ENCODE measurements at regions not wholly inside any gene's neighbourhood (a gene's known extent, or its start where the extent isn't known, plus 50 kb on each side); places are given as distances from the start of the nearest gene placed in this dataset.

DNA sequence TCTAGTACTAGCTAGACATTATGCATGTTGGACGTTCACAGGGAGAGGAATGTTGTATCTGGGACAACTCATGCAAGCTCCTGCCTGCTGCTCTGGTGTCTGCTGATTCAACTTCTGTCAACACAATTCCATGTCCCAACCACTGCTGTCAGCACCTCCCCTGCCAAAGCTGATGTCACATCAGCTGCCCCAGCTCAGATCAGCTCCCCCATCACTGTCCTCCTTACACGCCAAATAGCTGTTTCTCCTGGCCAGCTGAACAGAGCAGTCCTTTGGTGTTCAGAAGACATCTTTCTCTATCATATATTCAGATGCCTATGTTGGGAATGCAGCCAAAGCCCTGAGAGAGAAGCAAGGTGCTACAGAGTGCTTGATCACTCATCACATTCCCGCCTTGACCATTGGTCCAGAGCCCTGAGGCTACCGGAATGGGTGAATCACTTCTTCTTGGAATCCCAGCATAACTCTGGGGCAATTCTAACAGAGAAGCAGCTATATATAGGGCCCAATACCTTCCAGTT is 223.3 kb downstream of the SEC61B start:
- DNase-seq, result no peak

- DNase-seq, result no peak
Measured at GRCh38 chr9:99445920-99446319, 223.8 kb downstream of the SEC61B start.

DNA sequence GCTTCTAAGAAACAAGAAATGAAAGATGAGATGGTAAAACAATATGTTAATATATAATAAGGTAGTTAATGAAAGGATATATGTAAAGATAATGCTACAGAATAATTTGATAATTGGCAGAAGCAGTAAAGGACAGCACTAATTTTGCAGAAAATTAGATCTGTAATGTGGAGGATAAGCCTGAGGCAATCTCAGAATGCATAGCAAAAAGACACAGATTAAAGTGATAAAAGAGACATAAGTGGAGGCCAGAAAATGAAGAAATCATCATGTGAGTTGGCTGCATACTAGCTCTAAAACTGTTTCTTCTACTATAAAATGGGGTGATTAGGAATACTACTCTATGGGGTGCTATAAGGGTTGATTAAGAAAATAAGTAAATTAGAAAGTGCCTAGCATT is 225.9 kb downstream of the SEC61B start:
- DNase-seq, result no peak

GRCh38 chr9:99449726-99450125 is 227.6 kb downstream of the SEC61B start:
- no peak for DNase-seq

DNA sequence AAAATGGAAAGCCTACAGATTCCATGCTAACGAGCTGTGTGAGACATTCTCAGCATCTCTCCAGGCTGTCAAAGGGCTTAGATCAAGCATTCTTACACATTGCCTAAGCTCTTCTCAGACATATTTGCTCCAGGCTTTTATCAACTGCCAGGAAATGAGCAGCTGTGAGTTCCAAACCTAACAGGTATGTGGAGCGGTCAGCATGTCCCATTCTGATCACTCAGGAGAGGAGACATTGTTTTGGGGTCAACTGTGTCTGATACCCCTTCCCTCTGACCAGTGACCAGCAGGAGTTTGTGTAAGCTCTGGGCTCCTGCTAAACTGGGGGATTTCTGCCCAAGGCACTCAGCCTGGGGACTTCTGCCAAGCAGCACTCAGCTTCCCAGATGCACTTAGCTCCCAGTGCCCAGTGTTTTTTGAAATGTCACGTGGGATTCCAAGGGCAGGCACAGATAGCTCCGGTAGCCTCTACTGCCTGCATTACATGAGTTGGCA is 229.1 kb downstream of the SEC61B start:
- no peak for DNase-seq

- no peak for DNase-seq
Measured at GRCh38 chr9:99457406-99457805, 235.3 kb downstream of the SEC61B start.

GRCh38 chr9:99457981-99458380 is 235.9 kb downstream of the SEC61B start:
- no peak for DNase-seq

DNA sequence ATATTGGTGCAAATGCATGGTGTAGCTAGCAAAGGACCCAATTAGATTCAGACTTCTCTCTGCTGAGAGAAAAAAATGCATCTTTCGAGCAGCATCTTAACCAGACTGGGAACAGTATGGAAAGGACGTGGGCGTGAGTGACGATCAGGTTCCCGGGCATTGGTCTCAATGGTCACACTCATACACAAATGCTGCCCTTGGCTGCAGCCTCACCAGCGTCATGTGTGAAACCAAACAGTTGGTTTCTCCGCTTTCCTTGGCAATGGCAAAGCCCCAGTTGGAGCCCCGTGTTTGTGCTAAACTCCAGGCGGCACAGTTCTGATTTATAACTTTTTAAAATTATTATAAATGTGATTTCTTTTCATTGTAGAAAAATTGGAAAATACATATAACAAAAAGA is 237.8 kb downstream of the SEC61B start:
- DNase-seq, result no peak

DNA sequence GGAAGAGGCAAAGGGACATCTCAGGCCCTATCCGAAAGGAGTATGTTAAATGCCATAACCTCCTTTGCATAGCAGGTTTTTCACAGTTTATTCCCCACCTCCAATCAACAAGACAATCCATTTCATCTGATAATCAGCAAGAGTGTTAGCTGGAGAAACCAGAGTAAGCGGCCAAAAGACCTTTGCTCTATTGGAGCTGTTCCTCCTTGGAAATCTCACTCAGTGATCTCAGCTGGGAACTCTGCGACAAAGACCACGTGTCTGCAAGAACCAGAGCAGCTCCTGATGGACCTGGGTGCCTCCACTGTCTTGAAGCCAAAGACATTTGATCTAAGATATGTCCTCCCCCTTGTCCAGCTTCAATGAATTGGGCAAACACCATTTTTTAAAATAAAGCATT is 241.0 kb downstream of the SEC61B start:
- no peak for DNase-seq

GRCh38 chr9:99464568-99464967 is 242.5 kb downstream of the SEC61B start:
- no peak for DNase-seq

GRCh38 chr9:99465231-99465907 is 243.3 kb downstream of the SEC61B start:
- no peak for DNase-seq

DNA sequence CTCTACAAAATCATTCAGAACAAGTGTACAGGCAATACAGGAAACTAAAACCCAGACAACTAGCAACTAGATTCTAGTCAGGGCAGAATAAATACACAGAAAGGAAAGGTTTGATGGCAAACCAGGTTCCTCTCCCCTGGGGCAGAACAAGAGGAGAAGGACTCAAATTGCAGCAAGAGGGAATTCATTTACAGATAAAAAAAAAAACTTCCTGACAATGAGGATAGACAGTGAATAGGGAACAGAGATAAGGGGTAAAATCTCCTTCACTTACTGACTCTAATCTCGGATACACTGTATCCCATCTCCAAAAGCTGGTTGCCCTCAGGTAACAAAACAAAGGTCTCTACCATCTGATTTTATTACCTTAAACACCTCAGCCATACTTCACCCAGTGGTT is 244.0 kb downstream of the SEC61B start:
- DNase-seq, result no peak

- no peak for DNase-seq
Measured at GRCh38 chr9:99466781-99467180, 244.7 kb downstream of the SEC61B start.

GRCh38 chr9:99471033-99471432 is 249.0 kb downstream of the SEC61B start:
- DNase-seq, result no peak

DNA sequence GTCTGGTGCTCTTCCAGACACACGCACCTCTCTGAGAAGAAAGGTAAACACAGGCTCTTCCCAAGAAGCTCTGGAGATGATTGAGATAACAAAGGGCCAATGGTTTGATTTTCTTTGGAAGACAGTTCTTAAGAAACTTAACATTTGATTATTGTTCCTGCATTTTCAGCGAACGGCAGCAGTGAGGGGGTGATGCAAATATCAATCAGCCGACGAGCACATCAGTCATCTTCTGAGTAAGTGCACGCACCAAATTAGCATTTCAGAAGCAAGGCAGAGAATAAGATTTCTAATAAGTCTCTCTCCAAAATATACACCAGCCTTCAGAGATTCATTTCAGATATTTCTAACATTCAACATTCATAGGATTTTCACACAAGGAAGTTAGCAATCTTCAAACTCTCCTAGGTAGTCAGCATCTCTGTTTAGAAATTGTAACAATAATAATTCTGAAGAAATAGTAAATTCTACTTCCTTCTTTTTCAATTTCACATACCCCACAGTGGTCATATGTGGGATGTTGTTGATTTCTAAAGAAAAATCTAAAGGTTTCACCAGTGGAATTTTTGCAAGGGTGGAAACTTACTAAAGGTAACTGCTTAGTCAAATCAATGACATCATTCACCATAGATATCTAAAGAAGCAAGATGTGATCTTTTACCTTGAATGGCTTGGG is 250.3 kb downstream of the SEC61B start:
- DNase-seq, result no peak

GRCh38 chr9:99472916-99473245 is 250.8 kb downstream of the SEC61B start:
- DNase-seq, result no peak

- DNase-seq, result no peak
Measured at GRCh38 chr9:99474186-99474585, 252.1 kb downstream of the SEC61B start.

- DNase-seq, result no peak
Measured at GRCh38 chr9:99475401-99476065, 253.5 kb downstream of the SEC61B start.

DNA sequence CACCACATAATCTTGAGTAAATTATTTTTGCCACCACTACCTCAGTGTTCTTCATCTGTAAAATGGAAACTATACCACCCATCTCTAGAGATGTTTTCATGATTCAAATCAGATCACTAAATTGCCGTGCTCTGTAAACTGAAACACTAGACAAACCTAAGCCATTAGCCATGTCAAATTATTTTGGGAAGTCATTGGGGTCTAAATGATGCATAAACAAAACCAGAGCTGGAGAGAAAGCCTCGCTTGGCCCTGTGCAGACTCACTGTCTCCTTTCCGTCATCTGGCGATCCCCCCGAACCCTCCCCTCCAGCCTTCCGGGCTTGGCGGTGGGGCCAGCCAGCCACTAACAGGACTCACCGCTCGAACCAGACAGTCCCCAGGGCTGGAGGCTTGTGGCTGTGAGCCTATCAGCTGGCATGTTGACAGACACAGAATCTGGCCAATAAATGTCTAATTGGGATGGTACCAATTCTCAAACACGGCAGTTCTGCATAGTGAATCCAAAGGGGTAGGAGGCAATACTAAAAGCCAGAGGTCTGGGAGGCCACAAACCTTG is 256.5 kb downstream of the SEC61B start:
- DNase-seq, result no peak

GRCh38 chr9:99479929-99480328 is 257.8 kb downstream of the SEC61B start:
- DNase-seq, result no peak

- DNase-seq, result no peak
Measured at GRCh38 chr9:99485459-99485858, 263.4 kb downstream of the SEC61B start.

GRCh38 chr9:99486684-99487083 is 264.6 kb downstream of the SEC61B start:
- no peak for DNase-seq

Measured in CD4-positive, alpha-beta T cell treated with Interleukin-4 for 1 hour (primary cell).